HUES48 (cell line): ENCODE measurements at regions not wholly inside any gene's neighbourhood (a gene's known extent, or its start where the extent isn't known, plus 50 kb on each side); places are given as distances from the start of the nearest gene placed in this dataset.

Experiments used
- H3K27ac ChIP-seq: one replicate; pipeline ENCODE4 v1.7.0; 2013; ENCODE audit warnings: low read depth, low read length, inconsistent platforms
- H3K27me3 ChIP-seq: 2 replicates; pipeline ENCODE4 v1.6.1; 2013; ENCODE audit warnings: mild to moderate bottlenecking, low read length; ENCODE audit not compliant: control insufficient read depth, insufficient read depth
- H3K36me3 ChIP-seq: 2 replicates; pipeline ENCODE4 v1.6.1; 2013; ENCODE audit warnings: low read length; ENCODE audit not compliant: control insufficient read depth, insufficient read depth
- H3K4me1 ChIP-seq: 2 replicates; pipeline ENCODE4 v1.6.1; 2013; ENCODE audit warnings: mild to moderate bottlenecking, low read length; ENCODE audit not compliant: control insufficient read depth, insufficient read depth
- H3K4me3 ChIP-seq: 2 replicates; pipeline ENCODE4 v1.5.1; 2013; ENCODE audit warnings: mild to moderate bottlenecking, low read depth, low read length
- H3K9ac ChIP-seq: 2 replicates; pipeline ENCODE4 v1.6.1; 2013; ENCODE audit warnings: mild to moderate bottlenecking, low read depth, low read length, moderate library complexity
- H3K9me3 ChIP-seq: 2 replicates; pipeline ENCODE4 v1.6.1; 2013; ENCODE audit warnings: low read length; ENCODE audit not compliant: control insufficient read depth, insufficient read depth

- no peak overlapping the region for H3K27ac ChIP-seq
These were observed 270.7 kb downstream of the ADRA2A start for GRCh38 chr10:111347386-111348013.

GRCh38 chr10:111348076-111348475, 271.2 kb downstream of the ADRA2A start:
- Histone ChIP-seq H3K9ac (no peak overlapping the region), H3K4me1 (no peaks in the 10 kb centered on the region), H3K9me3 (no peaks in the 10 kb centered on the region; the same call in 1 of the 2 replicates), H3K4me3 (no peak overlapping the region), H3K27ac (no peak overlapping the region), H3K36me3 (no peaks in the 10 kb centered on the region), H3K27me3 (no peaks in the 10 kb centered on the region)

More at GRCh38 chr10:111347386-111348013, 270.7 kb downstream of the ADRA2A start:
- Histone ChIP-seq H3K9me3 (peaks cover 2% of the 10 kb centered on the region), H3K36me3 (no peaks in the 10 kb centered on the region), H3K27me3 (no peaks in the 10 kb centered on the region), H3K4me1 (no peaks in the 10 kb centered on the region), H3K4me3 (no peak overlapping the region), H3K9ac (no peak overlapping the region)

DNA sequence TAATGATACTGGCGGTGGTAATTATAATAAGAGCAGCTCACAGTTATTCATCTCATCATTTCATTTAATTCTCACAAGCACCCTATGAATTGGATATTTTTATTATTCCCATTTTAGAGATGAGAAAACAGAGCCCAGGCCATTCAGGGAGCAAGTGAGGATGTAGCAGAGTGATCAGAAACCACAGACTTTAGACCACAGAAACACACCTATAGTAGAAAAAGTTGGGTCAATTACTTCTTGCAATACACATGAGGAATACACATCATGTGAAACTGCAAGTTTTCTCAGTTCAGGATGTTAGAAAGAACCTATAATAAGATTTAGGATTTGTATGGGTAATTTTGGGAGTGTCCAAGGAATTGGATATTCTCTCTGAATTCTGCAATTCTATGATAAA, 278.0 kb downstream of the ADRA2A start:
- H3K4me1 ChIP-seq: no peaks in the 10 kb centered on the region
- H3K27me3 ChIP-seq: no peaks in the 10 kb centered on the region
- H3K4me3 ChIP-seq: no peak overlapping the region
- no peaks in the 10 kb centered on the region for H3K36me3 ChIP-seq
- H3K9me3 ChIP-seq: no peaks in the 10 kb centered on the region
- no peak overlapping the region for H3K27ac ChIP-seq
- H3K9ac ChIP-seq: no peak overlapping the region

- H3K27me3 ChIP-seq: no peaks in the 10 kb centered on the region
- H3K4me3 ChIP-seq: no peak overlapping the region
- no peaks in the 10 kb centered on the region for H3K9me3 ChIP-seq
- H3K4me1 ChIP-seq: no peaks in the 10 kb centered on the region; the same call in 1 of the 2 replicates
- no peaks in the 10 kb centered on the region for H3K36me3 ChIP-seq
- no peak overlapping the region for H3K27ac ChIP-seq
- no peak overlapping the region for H3K9ac ChIP-seq
These were observed 279.7 kb downstream of the ADRA2A start for GRCh38 chr10:111356571-111356970.

DNA sequence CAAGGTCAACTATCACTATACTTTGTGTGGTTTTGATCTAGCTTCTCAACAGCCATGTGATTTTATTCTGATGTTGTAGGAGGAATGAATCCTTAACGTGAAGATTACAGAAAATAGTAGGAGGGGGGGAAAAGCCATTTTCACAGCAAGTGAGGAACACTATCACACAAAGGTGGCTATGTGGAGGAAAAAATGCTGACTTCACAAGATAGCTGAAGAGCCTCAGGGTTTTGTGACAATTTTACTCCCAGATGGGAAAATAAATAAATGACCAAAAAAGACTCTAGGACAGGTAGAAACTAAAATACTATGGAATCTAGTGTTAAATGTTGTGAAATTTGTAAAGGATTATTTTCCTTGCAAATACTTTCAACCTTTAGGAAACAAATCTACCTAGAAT, 281.0 kb downstream of the ADRA2A start:
- Histone ChIP-seq H3K4me3 (no peak overlapping the region), H3K27ac (no peak overlapping the region), H3K9ac (no peak overlapping the region), H3K9me3 (no peaks in the 10 kb centered on the region), H3K27me3 (no peaks in the 10 kb centered on the region), H3K4me1 (no peaks in the 10 kb centered on the region; the same call in 1 of the 2 replicates), H3K36me3 (no peaks in the 10 kb centered on the region)

DNA sequence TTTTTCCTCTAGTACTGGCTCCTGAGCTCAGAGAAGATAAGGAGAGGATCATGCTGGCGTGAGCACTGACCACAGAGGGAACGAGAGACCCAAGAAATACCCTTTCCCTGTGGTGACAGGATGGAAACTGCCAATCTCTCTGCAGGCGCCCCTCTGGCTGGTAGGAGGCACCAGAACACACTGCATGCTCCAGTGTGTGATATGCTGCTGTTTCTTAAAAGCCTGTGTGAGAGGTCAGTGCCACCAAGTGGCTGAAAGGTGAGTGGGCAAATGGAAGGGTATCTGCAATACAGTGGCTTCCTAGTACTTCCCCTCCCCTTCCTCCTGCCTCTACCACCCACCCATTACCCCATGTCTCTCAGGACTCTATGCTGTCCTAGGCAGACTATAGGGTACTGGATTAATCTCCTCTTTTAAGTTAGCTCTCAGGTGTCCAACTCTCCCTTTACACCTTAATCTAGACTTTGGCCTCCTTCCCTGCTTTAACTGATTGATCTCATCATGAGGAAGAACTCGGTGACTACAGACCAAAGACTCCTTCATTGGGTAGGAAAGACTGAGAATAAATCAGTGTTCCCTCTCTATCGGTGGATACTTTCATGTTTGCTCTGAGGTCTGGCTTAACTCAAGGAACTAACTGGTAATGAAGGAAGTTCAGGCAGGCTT, 283.6 kb downstream of the ADRA2A start:
- no peaks in the 10 kb centered on the region for H3K9me3 ChIP-seq
- H3K36me3 ChIP-seq: no peaks in the 10 kb centered on the region
- H3K4me3 ChIP-seq: no peak overlapping the region
- H3K4me1 ChIP-seq: no peaks in the 10 kb centered on the region; the same call in 1 of the 2 replicates
- no peaks in the 10 kb centered on the region for H3K27me3 ChIP-seq
- no peak overlapping the region for H3K9ac ChIP-seq
- no peak overlapping the region for H3K27ac ChIP-seq

GRCh38 chr10:111367531-111367930, 290.7 kb downstream of the ADRA2A start:
- Histone ChIP-seq H3K4me1 (peaks cover 19% of the 10 kb centered on the region), H3K36me3 (no peaks in the 10 kb centered on the region), H3K27me3 (no peaks in the 10 kb centered on the region), H3K4me3 (no peak overlapping the region), H3K9me3 (no peaks in the 10 kb centered on the region), H3K9ac (no peak overlapping the region), H3K27ac (no peak overlapping the region)

DNA sequence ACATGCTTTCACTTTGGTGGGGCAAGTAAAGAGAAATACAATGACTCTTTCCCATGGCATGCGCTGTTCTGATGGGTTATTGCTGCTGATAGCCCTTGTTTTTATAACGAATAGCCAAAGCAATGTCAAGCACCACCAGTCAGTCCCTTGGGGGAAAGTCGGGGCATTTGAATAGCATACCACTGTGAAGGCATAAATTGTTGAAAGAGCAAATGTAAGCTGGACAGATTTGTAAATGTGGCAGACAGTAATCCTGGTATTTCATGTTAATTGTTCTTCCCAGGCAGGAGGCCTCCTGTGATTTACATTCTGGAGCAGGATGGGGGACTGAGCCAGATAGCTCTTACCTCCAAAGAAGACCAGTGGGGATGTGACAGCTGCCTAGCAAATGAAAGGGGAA, 293.3 kb downstream of the ADRA2A start:
- peak overlapping the region; percentile 11 for H3K27ac ChIP-seq
- no peak overlapping the region for H3K9ac ChIP-seq
- no peaks in the 10 kb centered on the region for H3K9me3 ChIP-seq
- peaks cover 19% of the 10 kb centered on the region for H3K4me1 ChIP-seq
- H3K4me3 ChIP-seq: no peak overlapping the region
- H3K36me3 ChIP-seq: no peaks in the 10 kb centered on the region
- H3K27me3 ChIP-seq: no peaks in the 10 kb centered on the region

- H3K27ac ChIP-seq: no peak overlapping the region
These were observed 296.9 kb downstream of the ADRA2A start for GRCh38 chr10:111373696-111374095.

GRCh38 chr10:111379534-111380187, 302.8 kb downstream of the ADRA2A start:
- H3K9ac ChIP-seq: no peak overlapping the region
- H3K27ac ChIP-seq: no peak overlapping the region
- H3K9me3 ChIP-seq: 0 out of 2 replicates have a peak, but pooled peaks cover 3% of the 10 kb centered on the region
- H3K36me3 ChIP-seq: no peaks in the 10 kb centered on the region
- H3K4me3 ChIP-seq: no peak overlapping the region
- no peaks in the 10 kb centered on the region for H3K27me3 ChIP-seq
- no peaks in the 10 kb centered on the region for H3K4me1 ChIP-seq

More at GRCh38 chr10:111373696-111374095, 296.9 kb downstream of the ADRA2A start:
- no peaks in the 10 kb centered on the region for H3K9me3 ChIP-seq
- no peak overlapping the region for H3K9ac ChIP-seq
- no peaks in the 10 kb centered on the region for H3K36me3 ChIP-seq
- H3K27me3 ChIP-seq: no peaks in the 10 kb centered on the region
- no peak overlapping the region for H3K4me3 ChIP-seq
- H3K4me1 ChIP-seq: peaks cover 19% of the 10 kb centered on the region

DNA sequence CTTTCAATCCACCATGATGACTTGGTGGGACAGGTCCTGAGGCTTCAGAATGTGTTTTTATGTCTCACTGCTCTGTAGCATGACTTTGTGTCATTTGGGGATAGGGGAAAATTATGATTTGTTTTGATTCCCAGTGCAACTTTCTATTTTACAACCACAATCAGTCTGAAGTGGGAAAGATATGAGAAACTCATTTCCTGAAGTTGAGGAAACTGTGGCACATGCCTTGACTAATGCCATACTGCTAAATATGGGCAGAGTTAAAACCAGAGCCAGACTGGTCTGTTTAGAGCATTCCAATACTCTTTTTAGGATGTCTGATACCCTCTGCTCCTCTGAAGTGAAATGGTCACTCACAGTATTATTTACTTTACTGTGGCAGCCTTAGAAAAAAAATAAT, 307.7 kb downstream of the ADRA2A start:
- H3K27ac ChIP-seq: no peak overlapping the region
- 0 out of 2 replicates have a peak, but pooled peaks cover 3% of the 10 kb centered on the region for H3K9me3 ChIP-seq
- no peak overlapping the region for H3K4me3 ChIP-seq
- H3K4me1 ChIP-seq: no peaks in the 10 kb centered on the region
- no peaks in the 10 kb centered on the region for H3K27me3 ChIP-seq
- H3K36me3 ChIP-seq: no peaks in the 10 kb centered on the region
- no peak overlapping the region for H3K9ac ChIP-seq
